Activated CD8-positive, alpha-beta T cell treated with anti-CD3 and anti-CD28 coated beads for 36 hours (primary cell): ENCODE measurements at regions not wholly inside any gene's neighbourhood (a gene's known extent, or its start where the extent isn't known, plus 50 kb on each side); places are given as distances from the start of the nearest gene placed in this dataset.

ENCODE experiments used
- ATAC-seq: fragments of 200-7000 bp; cut with Tn5 transposase; one replicate; pipeline ENCODE4 v1.10.0; 2021; ENCODE audit warnings: mild to moderate bottlenecking, moderate library complexity
- CTCF ChIA-PET: fragments of 350-600 bp; sonication (Branson Sonifier 250); formaldehyde crosslinking; loops from one replicate; lab custom pipeline; 2021; ENCODE audit warnings: antibody characterized with exemption; lab: Charles Lee
- POLR2A ChIA-PET: fragments of 350-600 bp; sonication (Branson Sonifier 250); formaldehyde crosslinking; loops from one replicate; lab custom pipeline; 2021; ENCODE audit warnings: antibody characterized with exemption; lab: Charles Lee
- DNase-seq: peaks from one replicate; pipeline ENCODE4 v3.0.0-alpha.2; 2020
- H3K27ac Mint-ChIP-seq: one replicate; pipeline ENCODE4 v1.8.0; 2021; ENCODE audit warnings: mild to moderate bottlenecking, mixed read lengths
- H3K27me3 Mint-ChIP-seq: one replicate; pipeline ENCODE4 v1.8.0; 2021; ENCODE audit warnings: mixed read lengths
- H3K36me3 Mint-ChIP-seq: one replicate; pipeline ENCODE4 v1.8.0; 2021; ENCODE audit warnings: low read depth, mixed read lengths
- H3K4me1 Mint-ChIP-seq: one replicate; pipeline ENCODE4 v1.8.0; 2021; ENCODE audit warnings: low read depth, mixed read lengths
- H3K4me3 Mint-ChIP-seq: one replicate; pipeline ENCODE4 v1.8.0; 2021; ENCODE audit warnings: mild to moderate bottlenecking, moderate library complexity, mixed read lengths
- H3K9me3 Mint-ChIP-seq: one replicate; pipeline ENCODE4 v1.8.0; 2021; ENCODE audit warnings: mixed read lengths
- intact Hi-C: fragments of 100-400 bp; cut with micrococcal nuclease; formaldehyde crosslinking; loops from one replicate; pipeline ENCODE4 v1.10.0; 2022
- TF ChIP-seq, protein P1 (sequence below): fragments of 200-600 bp; IDR thresholded peaks from one replicate; pipeline ENCODE4 v1.8.0; 2022; ENCODE audit warnings: antibody characterized with exemption, mild to moderate bottlenecking

DNA sequence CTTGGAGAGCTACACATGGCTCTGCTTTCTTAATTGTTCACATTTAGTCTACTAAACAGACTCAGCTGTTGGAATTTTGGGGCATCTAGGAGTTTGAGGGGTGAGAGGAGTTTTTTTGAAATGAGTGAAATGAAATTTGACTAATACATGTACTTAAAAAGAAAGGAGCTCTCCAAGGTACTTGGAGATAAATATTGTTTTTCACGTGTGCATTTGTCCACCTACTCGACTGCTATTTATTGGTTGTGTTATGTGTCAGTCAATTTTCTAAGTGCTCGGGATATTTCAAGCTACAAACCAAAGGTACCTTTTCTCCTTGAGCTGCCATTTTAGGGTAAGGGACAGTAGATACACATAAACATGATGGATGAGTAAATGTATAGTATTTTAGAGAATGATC lies 697.0 kb downstream of the LIG4 start:
- CTCF ChIA-PET: no interaction called here
- ATAC-seq: no peak
- TF ChIP-seq, protein P1, sequence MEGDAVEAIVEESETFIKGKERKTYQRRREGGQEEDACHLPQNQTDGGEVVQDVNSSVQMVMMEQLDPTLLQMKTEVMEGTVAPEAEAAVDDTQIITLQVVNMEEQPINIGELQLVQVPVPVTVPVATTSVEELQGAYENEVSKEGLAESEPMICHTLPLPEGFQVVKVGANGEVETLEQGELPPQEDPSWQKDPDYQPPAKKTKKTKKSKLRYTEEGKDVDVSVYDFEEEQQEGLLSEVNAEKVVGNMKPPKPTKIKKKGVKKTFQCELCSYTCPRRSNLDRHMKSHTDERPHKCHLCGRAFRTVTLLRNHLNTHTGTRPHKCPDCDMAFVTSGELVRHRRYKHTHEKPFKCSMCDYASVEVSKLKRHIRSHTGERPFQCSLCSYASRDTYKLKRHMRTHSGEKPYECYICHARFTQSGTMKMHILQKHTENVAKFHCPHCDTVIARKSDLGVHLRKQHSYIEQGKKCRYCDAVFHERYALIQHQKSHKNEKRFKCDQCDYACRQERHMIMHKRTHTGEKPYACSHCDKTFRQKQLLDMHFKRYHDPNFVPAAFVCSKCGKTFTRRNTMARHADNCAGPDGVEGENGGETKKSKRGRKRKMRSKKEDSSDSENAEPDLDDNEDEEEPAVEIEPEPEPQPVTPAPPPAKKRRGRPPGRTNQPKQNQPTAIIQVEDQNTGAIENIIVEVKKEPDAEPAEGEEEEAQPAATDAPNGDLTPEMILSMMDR: no peak

DNA sequence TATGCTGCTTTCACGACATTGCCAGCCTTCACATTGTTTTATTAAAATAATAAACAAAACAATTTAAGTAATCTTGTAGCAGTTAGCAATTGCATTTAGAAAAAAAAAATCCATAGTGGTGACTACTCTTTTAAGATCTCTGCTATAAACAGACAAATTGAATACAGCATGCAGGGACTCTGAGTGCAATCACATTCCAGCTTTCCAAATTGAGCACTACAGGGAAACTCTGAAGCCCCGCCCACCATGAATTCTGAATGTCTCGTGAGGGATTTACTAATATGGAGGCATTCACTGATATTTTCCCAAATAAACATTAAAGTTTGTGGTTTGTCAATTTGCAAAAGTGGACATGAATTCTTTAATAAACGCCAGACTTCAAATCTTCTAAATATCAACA lies 698.8 kb downstream of the LIG4 start:
- no peaks in the 10 kb centered on the region for H3K36me3 Mint-ChIP-seq
- no peak for ATAC-seq
- TF ChIP-seq, protein P1: no peak
- DNase-seq: no peak
- CTCF ChIA-PET: no interaction called here
- H3K4me3 Mint-ChIP-seq: no peak overlapping the region
- H3K27ac Mint-ChIP-seq: no peak overlapping the region
- no peaks in the 10 kb centered on the region for H3K27me3 Mint-ChIP-seq
- H3K9me3 Mint-ChIP-seq: peaks cover 10% of the 10 kb centered on the region
- intact Hi-C loops: no loop called here
- POLR2A ChIA-PET: no interaction called here
- H3K4me1 Mint-ChIP-seq: no peaks in the 10 kb centered on the region

More for the DNA sequence above, 697.0 kb downstream of the LIG4 start:
- H3K4me3 Mint-ChIP-seq: no peak overlapping the region
- H3K4me1 Mint-ChIP-seq: no peaks in the 10 kb centered on the region
- H3K36me3 Mint-ChIP-seq: no peaks in the 10 kb centered on the region
- peaks cover 8% of the 10 kb centered on the region for H3K9me3 Mint-ChIP-seq
- POLR2A ChIA-PET: no interaction called here
- DNase-seq: no peak
- no peaks in the 10 kb centered on the region for H3K27me3 Mint-ChIP-seq
- no peak overlapping the region for H3K27ac Mint-ChIP-seq
- intact Hi-C loops: no loop called here

DNA sequence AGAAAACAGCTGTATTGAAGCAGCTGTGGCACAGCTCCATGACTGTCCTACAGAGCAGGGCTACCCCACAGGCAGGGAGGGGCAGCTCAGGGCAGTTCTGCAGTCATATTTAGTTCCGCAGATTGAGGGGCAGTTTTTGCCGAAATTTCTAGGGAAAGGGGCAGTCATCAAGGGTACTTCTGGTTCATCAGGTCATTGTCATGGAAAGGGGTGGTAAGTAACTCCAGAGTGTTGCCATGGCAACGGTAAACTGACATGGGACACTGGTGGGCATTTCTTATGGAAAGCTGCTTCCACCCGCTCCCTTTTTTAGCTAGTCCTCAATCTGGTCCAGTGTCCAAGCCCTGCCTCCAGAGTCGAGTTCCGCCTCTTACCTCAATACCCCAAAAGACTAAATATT lies 702.8 kb downstream of the LIG4 start:
- ChIA-PET POLR2A (no interaction called here), CTCF (no interaction called here)
- ATAC-seq (no peak), DNase-seq (no peak)
- Mint-ChIP-seq H3K4me1 (no peaks in the 10 kb centered on the region), H3K4me3 (no peak overlapping the region), H3K36me3 (no peaks in the 10 kb centered on the region), H3K27ac (no peak overlapping the region), H3K27me3 (no peaks in the 10 kb centered on the region), H3K9me3 (peaks cover 1% of the 10 kb centered on the region)
- intact Hi-C loops: no loop called here
- TF ChIP-seq, protein P1: no peak

DNA sequence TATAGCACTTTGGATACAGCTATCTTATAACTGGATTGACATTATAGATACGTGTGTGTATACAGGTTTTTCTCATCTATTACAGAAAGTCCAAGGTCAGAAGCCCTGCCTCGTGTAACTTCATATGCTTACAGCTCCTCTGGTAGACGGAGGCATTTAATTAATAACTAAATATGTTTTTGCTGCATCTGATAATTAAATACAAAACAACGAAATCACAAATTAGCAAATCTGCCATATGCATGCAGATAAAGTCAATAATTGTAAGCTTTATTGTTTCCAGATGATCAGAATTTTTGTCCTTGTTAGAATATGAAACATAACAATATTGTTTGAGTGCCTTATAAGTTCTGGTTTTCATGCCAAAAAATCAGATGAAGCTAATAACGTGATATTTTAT lies 717.7 kb downstream of the LIG4 start:
- Mint-ChIP-seq H3K36me3 (no peaks in the 10 kb centered on the region), H3K27ac (no peak overlapping the region), H3K27me3 (no peaks in the 10 kb centered on the region), H3K4me1 (no peaks in the 10 kb centered on the region), H3K9me3 (peaks cover 7% of the 10 kb centered on the region), H3K4me3 (no peak overlapping the region)
- TF ChIP-seq, protein P1: no peak
- intact Hi-C loops: no loop called here
- no peak for DNase-seq
- ChIA-PET CTCF (no interaction called here), POLR2A (no interaction called here)
- ATAC-seq: no peak

DNA sequence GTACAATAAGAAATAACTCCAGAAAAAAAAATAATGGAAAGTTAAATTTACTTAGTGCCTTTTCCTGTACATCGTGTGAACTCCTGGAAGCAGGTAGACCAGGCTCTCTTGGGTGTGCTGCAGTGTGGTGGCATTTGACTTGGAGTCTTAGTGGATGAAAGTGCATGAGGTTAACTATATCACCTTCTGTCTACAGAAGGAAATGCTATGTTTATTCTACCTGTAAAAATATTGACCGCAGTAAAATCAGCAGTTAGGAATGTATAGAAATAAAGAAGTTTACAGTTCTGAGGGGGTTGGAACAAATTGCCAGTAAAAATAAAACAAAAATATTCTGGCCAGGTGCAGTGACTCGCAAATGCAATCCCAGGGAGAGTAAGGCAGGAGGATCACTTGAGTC lies 722.1 kb downstream of the LIG4 start:
- POLR2A ChIA-PET: no interaction called here

More for the DNA sequence above, 722.1 kb downstream of the LIG4 start:
- no peaks in the 10 kb centered on the region for H3K36me3 Mint-ChIP-seq
- H3K27ac Mint-ChIP-seq: no peak overlapping the region
- TF ChIP-seq, protein P1: no peak
- H3K4me1 Mint-ChIP-seq: no peaks in the 10 kb centered on the region
- no peak overlapping the region for H3K4me3 Mint-ChIP-seq
- peaks cover 15% of the 10 kb centered on the region for H3K9me3 Mint-ChIP-seq
- no peaks in the 10 kb centered on the region for H3K27me3 Mint-ChIP-seq
- DNase-seq (no peak), ATAC-seq (no peak)
- CTCF ChIA-PET: no interaction called here
- intact Hi-C loops: no loop called here
